Progenitor cell of endocrine pancreas (in vitro differentiated cells): ENCODE measurements at regions not wholly inside any gene's neighbourhood (a gene's known extent, or its start where the extent isn't known, plus 50 kb on each side); places are given as distances from the start of the nearest gene placed in this dataset.

Experiments
- DNase-seq: peaks from one replicate; pipeline ENCODE4 v3.0.0; 2021; ENCODE audit warnings: low spot score; ENCODE audit not compliant: unreplicated experiment
- H3K27ac Mint-ChIP-seq: 2 replicates; pipeline ENCODE4 v1.8.0; 2021; ENCODE audit warnings: mild to moderate bottlenecking, moderate library complexity, mixed read lengths
- H3K27me3 Mint-ChIP-seq: 2 replicates; pipeline ENCODE4 v1.8.0; 2021; ENCODE audit warnings: mixed read lengths
- H3K36me3 Mint-ChIP-seq: 2 replicates; pipeline ENCODE4 v1.8.0; 2022; ENCODE audit warnings: mixed read lengths; ENCODE audit not compliant: insufficient read depth
- H3K4me1 Mint-ChIP-seq: 2 replicates; pipeline ENCODE4 v1.8.0; 2021; ENCODE audit warnings: low read depth, mixed read lengths
- H3K4me3 Mint-ChIP-seq: 2 replicates; pipeline ENCODE4 v1.8.0; 2021; ENCODE audit warnings: low read depth, mild to moderate bottlenecking, moderate library complexity, mixed read lengths
- H3K9me3 Mint-ChIP-seq: 2 replicates; pipeline ENCODE4 v1.8.0; 2021; ENCODE audit warnings: low read depth, mixed read lengths
- TF ChIP-seq, protein P1 (sequence below): fragments of 200-600 bp; sonication (generic); IDR thresholded peaks from one replicate; pipeline ENCODE4 v1.5.0; 2021; ENCODE audit warnings: antibody characterized with exemption, mild to moderate bottlenecking; ENCODE audit not compliant: unreplicated experiment

DNA sequence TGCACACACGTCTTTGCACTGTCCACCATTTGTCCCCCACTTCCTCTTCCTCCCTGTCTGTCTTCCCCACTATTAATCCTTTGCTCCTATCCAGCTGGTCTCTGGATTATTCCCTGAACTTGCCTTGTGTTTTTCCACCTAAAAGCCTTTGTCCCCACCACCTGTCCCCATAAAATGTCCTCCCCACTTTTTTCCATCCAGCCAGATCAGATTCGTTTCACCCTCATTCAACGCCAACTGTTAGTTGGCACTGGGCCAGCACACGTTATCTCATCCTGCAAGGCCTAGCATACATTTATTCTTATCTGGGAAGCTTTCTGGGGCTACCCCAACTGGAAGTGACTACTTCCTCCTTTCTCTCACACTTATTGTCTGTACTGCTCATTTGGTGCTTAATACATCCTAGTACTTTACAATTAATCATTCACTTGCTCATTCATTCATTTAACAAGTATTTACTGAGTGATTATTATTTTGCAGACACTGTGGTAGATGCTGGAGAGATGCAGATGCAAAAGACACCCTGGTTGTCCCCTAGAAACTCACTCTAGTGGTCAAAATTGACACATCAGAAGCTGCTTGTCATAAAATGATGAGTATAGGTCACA, 96.2 kb downstream of the RASSF10 start:
- no peak for DNase-seq
- no peaks in the 10 kb centered on the region for H3K36me3 Mint-ChIP-seq
- H3K4me1 Mint-ChIP-seq: peaks cover 37% of the 10 kb centered on the region
- H3K9me3 Mint-ChIP-seq: no peaks in the 10 kb centered on the region
- H3K27me3 Mint-ChIP-seq: no peaks in the 10 kb centered on the region
- H3K4me3 Mint-ChIP-seq: no peak overlapping the region
- TF ChIP-seq, protein P1, sequence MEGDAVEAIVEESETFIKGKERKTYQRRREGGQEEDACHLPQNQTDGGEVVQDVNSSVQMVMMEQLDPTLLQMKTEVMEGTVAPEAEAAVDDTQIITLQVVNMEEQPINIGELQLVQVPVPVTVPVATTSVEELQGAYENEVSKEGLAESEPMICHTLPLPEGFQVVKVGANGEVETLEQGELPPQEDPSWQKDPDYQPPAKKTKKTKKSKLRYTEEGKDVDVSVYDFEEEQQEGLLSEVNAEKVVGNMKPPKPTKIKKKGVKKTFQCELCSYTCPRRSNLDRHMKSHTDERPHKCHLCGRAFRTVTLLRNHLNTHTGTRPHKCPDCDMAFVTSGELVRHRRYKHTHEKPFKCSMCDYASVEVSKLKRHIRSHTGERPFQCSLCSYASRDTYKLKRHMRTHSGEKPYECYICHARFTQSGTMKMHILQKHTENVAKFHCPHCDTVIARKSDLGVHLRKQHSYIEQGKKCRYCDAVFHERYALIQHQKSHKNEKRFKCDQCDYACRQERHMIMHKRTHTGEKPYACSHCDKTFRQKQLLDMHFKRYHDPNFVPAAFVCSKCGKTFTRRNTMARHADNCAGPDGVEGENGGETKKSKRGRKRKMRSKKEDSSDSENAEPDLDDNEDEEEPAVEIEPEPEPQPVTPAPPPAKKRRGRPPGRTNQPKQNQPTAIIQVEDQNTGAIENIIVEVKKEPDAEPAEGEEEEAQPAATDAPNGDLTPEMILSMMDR: no peak
- no peak overlapping the region for H3K27ac Mint-ChIP-seq

DNA sequence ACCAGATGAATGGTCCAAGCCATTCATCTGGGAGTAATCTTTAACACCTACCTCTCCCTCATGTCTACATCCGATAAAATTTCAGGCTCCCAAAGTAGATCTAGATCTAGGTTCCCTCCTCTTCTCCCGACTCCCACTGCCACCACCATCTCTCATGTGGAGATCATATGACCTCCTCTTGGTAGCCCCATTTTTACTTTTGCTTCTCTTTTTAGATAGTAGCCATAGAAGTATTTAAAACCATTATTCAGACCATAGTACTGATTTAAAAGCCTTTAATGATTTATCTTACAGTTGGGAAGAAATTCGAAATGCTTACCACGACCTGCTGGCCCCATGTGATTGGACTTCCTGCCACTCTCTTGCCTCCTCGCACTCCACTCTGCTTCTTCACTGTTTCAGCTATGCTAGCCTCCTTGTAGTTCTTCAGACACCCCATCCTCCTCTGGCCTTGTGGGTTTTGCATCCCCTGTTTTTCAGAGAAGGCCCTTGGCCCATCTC, 98.5 kb downstream of the RASSF10 start:
- Mint-ChIP-seq H3K9me3 (no peaks in the 10 kb centered on the region), H3K27ac (no peak overlapping the region), H3K36me3 (no peaks in the 10 kb centered on the region), H3K27me3 (no peaks in the 10 kb centered on the region), H3K4me1 (peaks cover 35% of the 10 kb centered on the region), H3K4me3 (no peak overlapping the region)
- DNase-seq: no peak
- TF ChIP-seq, protein P1: no peak

DNA sequence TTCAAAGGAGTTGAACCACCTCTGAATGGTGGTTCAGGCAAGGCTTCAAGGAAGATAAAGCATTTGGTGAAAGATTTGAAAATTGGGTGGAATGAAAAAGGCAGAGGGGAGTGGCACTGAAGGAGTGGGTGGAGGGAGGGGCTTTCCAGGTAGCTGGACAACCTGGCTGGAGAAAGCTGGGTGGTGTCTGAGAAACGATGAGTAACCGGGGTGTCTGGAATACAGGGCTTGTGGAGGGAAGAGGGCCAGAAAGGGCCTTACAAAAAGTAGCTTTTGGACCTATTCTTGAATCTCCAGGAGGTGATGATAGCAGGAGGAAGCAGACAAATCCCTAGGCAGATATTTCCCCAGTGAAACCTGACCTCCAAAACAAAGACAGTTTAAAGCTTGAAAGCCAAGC, 99.3 kb downstream of the RASSF10 start:
- peaks cover 28% of the 10 kb centered on the region for H3K4me1 Mint-ChIP-seq
- H3K27ac Mint-ChIP-seq: no peak overlapping the region
- no peaks in the 10 kb centered on the region for H3K27me3 Mint-ChIP-seq

DNA sequence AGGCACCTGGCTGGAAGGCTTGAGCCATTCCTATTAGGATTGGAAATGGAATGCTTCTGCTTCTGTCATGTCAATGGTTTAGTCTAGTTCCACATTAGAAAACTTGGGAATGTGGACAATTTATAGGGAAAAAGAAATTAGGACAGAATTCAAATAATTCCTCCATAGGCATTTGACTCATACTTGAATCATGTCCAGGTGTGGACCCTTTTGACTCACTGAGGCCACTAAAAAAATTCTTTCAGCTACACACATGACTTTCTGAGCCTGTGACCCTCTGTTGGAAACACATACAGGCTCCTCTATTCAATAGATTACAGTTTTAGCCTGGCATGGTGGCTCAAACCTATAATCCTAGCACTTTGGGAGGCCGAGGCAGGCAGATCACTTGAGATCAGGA, 100.5 kb downstream of the RASSF10 start:
- no peak overlapping the region for H3K27ac Mint-ChIP-seq
- H3K27me3 Mint-ChIP-seq: no peaks in the 10 kb centered on the region
- H3K4me1 Mint-ChIP-seq: peaks cover 23% of the 10 kb centered on the region
- H3K4me3 Mint-ChIP-seq: no peak overlapping the region
- TF ChIP-seq, protein P1: no peak
- no peaks in the 10 kb centered on the region for H3K36me3 Mint-ChIP-seq
- H3K9me3 Mint-ChIP-seq: no peaks in the 10 kb centered on the region
- no peak for DNase-seq

More for the DNA sequence above, 99.3 kb downstream of the RASSF10 start:
- H3K4me3 Mint-ChIP-seq: no peak overlapping the region
- no peaks in the 10 kb centered on the region for H3K9me3 Mint-ChIP-seq
- no peaks in the 10 kb centered on the region for H3K36me3 Mint-ChIP-seq
- no peak for DNase-seq
- TF ChIP-seq, protein P1: no peak

DNA sequence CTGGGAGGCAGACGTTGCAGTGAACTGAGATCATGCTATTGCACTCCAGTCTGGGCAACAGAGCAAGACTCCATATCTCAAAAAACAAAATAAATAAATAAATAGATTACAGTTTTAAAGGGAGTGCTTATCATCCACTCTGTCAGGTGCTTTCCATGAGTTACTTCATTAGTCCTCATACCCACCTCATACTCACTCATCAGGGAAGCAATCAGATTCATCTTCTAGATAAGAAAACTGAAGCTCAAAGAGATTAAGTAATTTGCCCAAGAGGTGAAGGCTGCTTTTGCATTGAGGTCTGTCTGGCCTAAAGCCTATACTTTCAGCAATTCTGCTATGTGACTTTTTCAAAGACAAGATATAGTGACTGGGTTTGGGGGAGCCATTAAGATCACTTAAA, 101.0 kb downstream of the RASSF10 start:
- Mint-ChIP-seq H3K4me3 (no peak overlapping the region), H3K9me3 (no peaks in the 10 kb centered on the region), H3K36me3 (no peaks in the 10 kb centered on the region), H3K27me3 (no peaks in the 10 kb centered on the region), H3K27ac (no peak overlapping the region), H3K4me1 (peaks cover 22% of the 10 kb centered on the region)
- TF ChIP-seq, protein P1: no peak
- DNase-seq: no peak
